ENCODE measurements at regions not wholly inside any gene's neighbourhood (a gene's known extent, or its start where the extent isn't known, plus 50 kb on each side); places are given as distances from the start of the nearest gene placed in this dataset.
"Not testable (repeated sequence)": the region's sequence is repeated elsewhere in the genome, so short reads cannot be mapped to it uniquely, and the experiment has no call there.

- Mint-ChIP-seq H3K36me3 (ENCODE audit: insufficient read depth, unreplicated experiment) (peaks cover 10% of the 10 kb centered on the region), H3K27ac (ENCODE audit: unreplicated experiment) (peak overlapping the region; percentile 53), H3K9me3 (ENCODE audit: low read depth, unreplicated experiment) (no peaks in the 10 kb centered on the region), H3K4me1 (ENCODE audit: low read depth, unreplicated experiment) (peaks cover 86% of the 10 kb centered on the region), H3K27me3 (ENCODE audit: unreplicated experiment) (no peaks in the 10 kb centered on the region), H3K4me3 (ENCODE audit: low read depth, unreplicated experiment) (peak overlapping the region; percentile 10)
- no TSS peak for BruUV-seq (replicated peaks)
- intact Hi-C loops (cut with micrococcal nuclease; ENCODE audit: unreplicated experiment): no loop called here
- DNase-seq: no peak
- TF ChIP-seq CTCF (IDR thresholded peaks at IDR 0.05; ENCODE audit: unreplicated experiment): no peak
- CTCF ChIA-PET: interaction anchor here (1.1 kb wide), 1 partner anchor 61 kb away, joined by 3 read pairs; no protein-coding TSS in a partner anchor
Measured at GRCh38 chr11:13137844-13138301, 128.8 kb downstream of the RASSF10 start.

- H3K4me3 Mint-ChIP-seq (ENCODE audit: low read depth, unreplicated experiment); intact Hi-C loops (cut with micrococcal nuclease; ENCODE audit: unreplicated experiment); H3K9me3 Mint-ChIP-seq (ENCODE audit: low read depth, unreplicated experiment); CTCF ChIA-PET; BruUV-seq (replicated peaks); DNase-seq; H3K27me3 Mint-ChIP-seq (ENCODE audit: unreplicated experiment): not testable (repeated sequence)
- H3K36me3 Mint-ChIP-seq (ENCODE audit: insufficient read depth, unreplicated experiment): peaks cover 10% of the 10 kb centered on the region
- H3K4me1 Mint-ChIP-seq (ENCODE audit: low read depth, unreplicated experiment): peaks cover 91% of the 10 kb centered on the region
- H3K27ac Mint-ChIP-seq (ENCODE audit: unreplicated experiment): peak overlapping the region; percentile 79
Measured at GRCh38 chr11:13139085-13139484, 130.0 kb downstream of the RASSF10 start.

GRCh38 chr11:13140028-13140870 is 131.1 kb downstream of the RASSF10 start:
- CTCF ChIA-PET: no interaction called here
- H3K36me3 Mint-ChIP-seq (ENCODE audit: insufficient read depth, unreplicated experiment): peaks cover 10% of the 10 kb centered on the region
- H3K4me3 Mint-ChIP-seq (ENCODE audit: low read depth, unreplicated experiment): peak overlapping the region; percentile 14
- no peaks in the 10 kb centered on the region for H3K9me3 Mint-ChIP-seq (ENCODE audit: low read depth, unreplicated experiment)
- intact Hi-C loops (cut with micrococcal nuclease; ENCODE audit: unreplicated experiment): loop anchor here (5.0 kb wide), 1 partner anchor 43 kb away; no protein-coding TSS in a partner anchor
- DNase-seq: peak; percentile 80
- peak overlapping the region; percentile 79 for H3K27ac Mint-ChIP-seq (ENCODE audit: unreplicated experiment)
- TF ChIP-seq CTCF (IDR thresholded peaks at IDR 0.05; ENCODE audit: unreplicated experiment): no peak
- no TSS peak for BruUV-seq (replicated peaks)
- no peaks in the 10 kb centered on the region for H3K27me3 Mint-ChIP-seq (ENCODE audit: unreplicated experiment)
- H3K4me1 Mint-ChIP-seq (ENCODE audit: low read depth, unreplicated experiment): peaks cover 91% of the 10 kb centered on the region

- no peaks in the 10 kb centered on the region for H3K27me3 Mint-ChIP-seq (ENCODE audit: unreplicated experiment)
- BruUV-seq (replicated peaks): no TSS peak
Measured at GRCh38 chr11:13140873-13141655, 131.9 kb downstream of the RASSF10 start.

More at GRCh38 chr11:13140873-13141655, 131.9 kb downstream of the RASSF10 start:
- DNase-seq: no peak
- CTCF ChIA-PET: no interaction called here
- TF ChIP-seq CTCF (IDR thresholded peaks at IDR 0.05; ENCODE audit: unreplicated experiment): no peak
- peak overlapping the region; percentile 79 for H3K27ac Mint-ChIP-seq (ENCODE audit: unreplicated experiment)
- H3K4me3 Mint-ChIP-seq (ENCODE audit: low read depth, unreplicated experiment): peak overlapping the region; percentile 14
- intact Hi-C loops (cut with micrococcal nuclease; ENCODE audit: unreplicated experiment): loop anchor here (5.0 kb wide), 1 partner anchor 44 kb away; no protein-coding TSS in a partner anchor
- H3K36me3 Mint-ChIP-seq (ENCODE audit: insufficient read depth, unreplicated experiment): peaks cover 10% of the 10 kb centered on the region
- no peaks in the 10 kb centered on the region for H3K9me3 Mint-ChIP-seq (ENCODE audit: low read depth, unreplicated experiment)
- peaks cover 94% of the 10 kb centered on the region for H3K4me1 Mint-ChIP-seq (ENCODE audit: low read depth, unreplicated experiment)
